Kidney capillary endothelial cell (primary cell): ENCODE measurements at regions not wholly inside any gene's neighbourhood (a gene's known extent, or its start where the extent isn't known, plus 50 kb on each side); places are given as distances from the start of the nearest gene placed in this dataset.
"Not testable (repeated sequence)": the region's sequence is repeated elsewhere in the genome, so short reads cannot be mapped to it uniquely, and the experiment has no call there.

ENCODE experiments used
- DNase-seq: peaks from one replicate; pipeline ENCODE4 v3.0.0-alpha.2; 2018; ENCODE audit warnings: low spot score

- no peak for DNase-seq
These were observed 190.9 kb downstream of the XPNPEP1 start for GRCh38 chr10:109732254-109732965.

GRCh38 chr10:109729895-109730294, 193.4 kb downstream of the XPNPEP1 start:
- DNase-seq = not testable (repeated sequence)

- no peak for DNase-seq
These were observed 195.9 kb downstream of the XPNPEP1 start for GRCh38 chr10:109727436-109727835.

- DNase-seq = no peak
These were observed 196.8 kb downstream of the XPNPEP1 start for GRCh38 chr10:109726473-109726872.

- DNase-seq = no peak
These were observed 200.0 kb downstream of the XPNPEP1 start for GRCh38 chr10:109723305-109723704.

- no peak for DNase-seq
These were observed 201.8 kb downstream of the XPNPEP1 start for GRCh38 chr10:109721453-109722064.

- no peak for DNase-seq
These were observed 217.2 kb downstream of the XPNPEP1 start for GRCh38 chr10:109706026-109706560.

- no peak for DNase-seq
These were observed 221.6 kb downstream of the XPNPEP1 start for GRCh38 chr10:109701633-109702215.

GRCh38 chr10:109698882-109699664, 224.2 kb downstream of the XPNPEP1 start:
- no peak for DNase-seq

- DNase-seq = no peak
These were observed 225.2 kb downstream of the XPNPEP1 start for GRCh38 chr10:109698086-109698485.

- no peak for DNase-seq
These were observed 226.1 kb downstream of the XPNPEP1 start for GRCh38 chr10:109696981-109697775.

GRCh38 chr10:109696462-109696861, 226.8 kb downstream of the XPNPEP1 start:
- DNase-seq = no peak

- DNase-seq = no peak
These were observed 227.3 kb downstream of the XPNPEP1 start for GRCh38 chr10:109695988-109696387.

GRCh38 chr10:109689785-109690184, 233.5 kb downstream of the XPNPEP1 start:
- no peak for DNase-seq

GRCh38 chr10:109679478-109679877, 243.8 kb downstream of the XPNPEP1 start:
- no peak for DNase-seq

- no peak for DNase-seq
These were observed 244.5 kb downstream of the XPNPEP1 start for GRCh38 chr10:109678857-109679256.

- peak; percentile 77 for DNase-seq
These were observed 246.6 kb downstream of the XPNPEP1 start for GRCh38 chr10:109676703-109677102.

GRCh38 chr10:109668703-109669102, 254.6 kb downstream of the XPNPEP1 start:
- no peak for DNase-seq

GRCh38 chr10:109668154-109668665, 255.1 kb downstream of the XPNPEP1 start:
- DNase-seq = no peak

- no peak for DNase-seq
These were observed 258.0 kb downstream of the XPNPEP1 start for GRCh38 chr10:109665321-109665720.

- no peak for DNase-seq
These were observed 258.8 kb downstream of the XPNPEP1 start for GRCh38 chr10:109664554-109664953.
